H1 (cell line): ENCODE measurements at regions not wholly inside any gene's neighbourhood (a gene's known extent, or its start where the extent isn't known, plus 50 kb on each side); places are given as distances from the start of the nearest gene placed in this dataset.

Experiments used
- ASH2L ChIP-seq: fragments of 200-600, 300-600 bp; sonication (generic); IDR thresholded peaks from one replicate; pipeline ENCODE4 v1.7.1; 2017; ENCODE audit warnings: low read length
- BACH1 ChIP-seq: IDR thresholded peaks from 2 replicates; pipeline ENCODE4 v1.6.1; 2012; ENCODE audit warnings: low read length, improper control_type of control experiment
- CTCF ChIP-seq, 3 experiments: IDR thresholded peaks; 1 replicate in 2 of 3; 2 replicates in 1 of 3; pipeline versions ENCODE4 v1.5.1 to v1.6.1; 2011; ENCODE audit warnings: low read length in 3 of 3, mild to moderate bottlenecking in 3 of 3, inconsistent platforms in 2 of 3, low read depth in 1 of 3, moderate library complexity in 1 of 3; ENCODE audit not compliant: insufficient read depth in 1 of 3; ENCODE audit errors: control extremely low read depth in 1 of 3
- EZH2 ChIP-seq: fragments of 200-600 bp; sonication (generic); IDR thresholded peaks from 2 replicates; pipeline ENCODE4 v1.7.1; 2012; ENCODE audit warnings: low read depth, mild to moderate bottlenecking, moderate library complexity, low read length, inconsistent platforms; ENCODE audit not compliant: severe bottlenecking
- GABPA ChIP-seq: IDR thresholded peaks from 2 replicates; pipeline ENCODE4 v1.6.1; 2011; ENCODE audit warnings: mild to moderate bottlenecking, low read length, moderate library complexity, borderline replicate concordance; ENCODE audit not compliant: insufficient read depth
- MAFK ChIP-seq: IDR thresholded peaks from 2 replicates; pipeline ENCODE4 v1.6.1; 2012; ENCODE audit warnings: low read depth, mild to moderate bottlenecking, improper control_type of control experiment, low read length
- NANOG ChIP-seq: IDR thresholded peaks from 2 replicates; pipeline ENCODE4 v1.6.1; 2011; ENCODE audit warnings: low read length, low read depth, mild to moderate bottlenecking, inconsistent platforms; ENCODE audit not compliant: insufficient read depth, poor library complexity, severe bottlenecking
- POLR2A ChIP-seq, 2 experiments: IDR thresholded peaks; 1 replicate in 1 of 2; 2 replicates in 1 of 2; pipeline ENCODE4 v1.6.1; 2011; ENCODE audit warnings: low read depth in 2 of 2, low read length in 2 of 2, mild to moderate bottlenecking in 2 of 2; ENCODE audit errors: control extremely low read depth in 1 of 2
- POLR2AphosphoS5 ChIP-seq: IDR thresholded peaks from 2 replicates; pipeline ENCODE4 v1.6.1; 2011; ENCODE audit warnings: low read depth, low read length

GRCh38 chr5:91638010-91638409 lies 254.9 kb upstream of the ARRDC3 start:
- TF ChIP-seq CTCF (IDR thresholded peaks at IDR 0.05; ENCODE audit: control extremely low read depth in 1 of 3, insufficient read depth in 1 of 3, low read depth in 1 of 3, low read length in 3 of 3) (no peak), POLR2AphosphoS5 (no peak), ASH2L (no peak), GABPA (no peak), EZH2 (no peak), BACH1 (no peak), MAFK (no peak), POLR2A (IDR thresholded peaks at IDR 0.05; ENCODE audit: control extremely low read depth in 1 of 2, low read depth in 2 of 2, low read length in 2 of 2) (no peak), NANOG (no peak)
